Mammary epithelial cell (primary cell): ENCODE measurements at regions not wholly inside any gene's neighbourhood (a gene's known extent, or its start where the extent isn't known, plus 50 kb on each side); places are given as distances from the start of the nearest gene placed in this dataset.

Source experiments
- EZH2 ChIP-seq: IDR thresholded peaks from 2 replicates; pipeline ENCODE4 v1.6.1; 2012; ENCODE audit warnings: low read length, inconsistent platforms, borderline replicate concordance
- TF ChIP-seq, protein P1 (sequence below), 2 donors: IDR thresholded peaks in 1 of 2; conservative IDR thresholded peaks in 1 of 2; 2 replicates each; pipeline ENCODE4 v1.5.1; 2011 to 2012; ENCODE audit warnings: inconsistent platforms in 2 of 2, low read length in 2 of 2, mild to moderate bottlenecking in 2 of 2, control low read depth in 1 of 2, low read depth in 1 of 2; ENCODE audit not compliant: insufficient read depth in 1 of 2; ENCODE audit errors: extremely low read depth in 1 of 2

DNA sequence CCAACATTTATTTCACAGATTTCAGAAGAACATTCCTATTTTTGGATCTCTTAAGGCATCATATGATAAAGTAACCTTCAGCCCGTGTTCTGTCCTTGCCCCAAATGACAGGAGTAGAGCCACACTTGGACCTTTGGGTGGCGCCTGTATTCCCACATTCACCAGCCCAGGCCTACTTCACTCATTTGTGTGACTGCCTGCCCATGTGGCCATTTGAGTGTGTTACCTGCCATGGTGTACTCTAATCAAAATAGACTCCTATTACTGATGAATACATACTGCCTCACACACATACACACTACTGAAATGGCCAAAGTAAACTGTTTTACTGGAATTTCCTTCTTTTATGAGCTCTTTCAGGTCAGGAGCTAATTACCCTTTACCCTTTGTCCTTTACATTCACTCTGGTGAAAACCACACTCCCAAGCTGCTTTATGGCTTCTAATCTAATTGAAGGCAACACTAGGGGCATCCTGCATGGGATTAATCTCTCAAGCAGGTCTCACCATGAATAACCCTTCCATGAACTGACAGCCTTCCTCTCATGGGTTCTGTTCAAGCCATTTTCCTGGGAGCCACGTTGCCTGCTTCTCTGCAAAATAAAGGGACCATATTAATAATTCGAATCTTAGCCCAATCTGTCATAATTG, 271.0 kb upstream of the GALNT5 start:
- TF ChIP-seq, protein P1, sequence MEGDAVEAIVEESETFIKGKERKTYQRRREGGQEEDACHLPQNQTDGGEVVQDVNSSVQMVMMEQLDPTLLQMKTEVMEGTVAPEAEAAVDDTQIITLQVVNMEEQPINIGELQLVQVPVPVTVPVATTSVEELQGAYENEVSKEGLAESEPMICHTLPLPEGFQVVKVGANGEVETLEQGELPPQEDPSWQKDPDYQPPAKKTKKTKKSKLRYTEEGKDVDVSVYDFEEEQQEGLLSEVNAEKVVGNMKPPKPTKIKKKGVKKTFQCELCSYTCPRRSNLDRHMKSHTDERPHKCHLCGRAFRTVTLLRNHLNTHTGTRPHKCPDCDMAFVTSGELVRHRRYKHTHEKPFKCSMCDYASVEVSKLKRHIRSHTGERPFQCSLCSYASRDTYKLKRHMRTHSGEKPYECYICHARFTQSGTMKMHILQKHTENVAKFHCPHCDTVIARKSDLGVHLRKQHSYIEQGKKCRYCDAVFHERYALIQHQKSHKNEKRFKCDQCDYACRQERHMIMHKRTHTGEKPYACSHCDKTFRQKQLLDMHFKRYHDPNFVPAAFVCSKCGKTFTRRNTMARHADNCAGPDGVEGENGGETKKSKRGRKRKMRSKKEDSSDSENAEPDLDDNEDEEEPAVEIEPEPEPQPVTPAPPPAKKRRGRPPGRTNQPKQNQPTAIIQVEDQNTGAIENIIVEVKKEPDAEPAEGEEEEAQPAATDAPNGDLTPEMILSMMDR (conservative IDR thresholded peaks at IDR 0.05 in 1 of 2, IDR thresholded peaks at IDR 0.05 in 1 of 2; ENCODE audit: extremely low read depth in 1 of 2, insufficient read depth in 1 of 2, low read depth in 1 of 2, low read length in 2 of 2): no peak
- TF ChIP-seq EZH2: no peak
